ENCODE measurements at regions not wholly inside any gene's neighbourhood (a gene's known extent, or its start where the extent isn't known, plus 50 kb on each side); places are given as distances from the start of the nearest gene placed in this dataset.

DNA sequence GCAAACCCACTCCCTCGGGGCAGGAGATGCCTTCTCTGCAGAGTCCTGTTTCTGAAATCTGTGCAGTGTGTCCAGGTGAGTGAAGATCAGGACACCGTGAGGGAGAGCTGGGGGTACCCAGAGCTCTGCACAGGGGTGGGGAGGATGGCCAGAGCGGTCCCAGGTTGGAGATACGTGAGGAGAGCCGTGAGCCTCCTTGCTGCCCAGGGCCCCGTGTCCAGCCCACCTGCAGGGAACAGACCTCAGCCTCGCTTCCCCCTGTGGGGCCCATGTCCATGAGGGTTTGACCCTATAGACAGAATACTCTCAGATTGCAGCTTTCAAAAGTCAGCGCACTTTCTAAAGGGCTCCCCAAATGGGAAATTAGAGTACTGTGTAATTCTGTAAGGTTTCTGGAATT lies 66.5 kb upstream of the EN2 start:
- Histone ChIP-seq H3K18ac (ENCODE audit: low read length) (no peak overlapping the region), H2AFZ (ENCODE audit: low read length) (no peak overlapping the region), H3K9ac (ENCODE audit: low read depth, low read length, poor library complexity) (no peak overlapping the region), H3K4ac (ENCODE audit: low read length) (no peak overlapping the region), H3K4me3 (ENCODE audit: low read length in 2 of 2) (no peak overlapping the region), H4K91ac (ENCODE audit: low read depth, low read length, poor library complexity) (no peak overlapping the region), H3K14ac (ENCODE audit: low read length) (no peak overlapping the region), H2BK120ac (ENCODE audit: low read depth, low read length) (no peak overlapping the region), H3K27ac (replicated peaks; ENCODE audit: low read length) (no peak overlapping the region), H3K9me3 (replicated peaks in 1 of 2; ENCODE audit: control insufficient read depth in 2 of 2, insufficient read depth in 1 of 2, low read depth in 1 of 2, low read length in 2 of 2) (no peaks in the 10 kb centered on the region), H3K4me2 (ENCODE audit: insufficient read depth, low read length, poor library complexity, severe bottlenecking) (no peak overlapping the region), H4K8ac (ENCODE audit: low read depth, low read length) (no peak overlapping the region), H3K23ac (ENCODE audit: low read depth, low read length, poor library complexity) (no peak overlapping the region), H2AK5ac (ENCODE audit: low read depth, low read length) (no peak overlapping the region), H2BK12ac (ENCODE audit: low read length) (no peak overlapping the region), H2BK15ac (ENCODE audit: low read length) (no peak overlapping the region), H3K27me3 (ENCODE audit: control insufficient read depth in 3 of 3, insufficient read depth in 3 of 3, low read depth in 1 of 3, low read length in 3 of 3) (peaks cover 0 to 59% (median 5%) of the 10 kb centered on the region in 3 experiments), H3K36me3 (replicated peaks in 1 of 2; ENCODE audit: control insufficient read depth in 2 of 2, insufficient read depth in 2 of 2, low read length in 2 of 2) (no peaks in the 10 kb centered on the region), H3K79me1 (ENCODE audit: low read depth, low read length) (no peaks in the 10 kb centered on the region), H2BK5ac (ENCODE audit: low read length) (no peak overlapping the region), H3K4me1 (ENCODE audit: control insufficient read depth in 2 of 2, insufficient read depth in 1 of 2, low read depth in 1 of 2, low read length in 2 of 2) (no peaks in the 10 kb centered on the region)
- no CpG with 5 or more reads among the region's 8 CpGs for WGBS, 2 donors (ENCODE audit: extremely low coverage in 2 of 2, insufficient read length in 2 of 2, insufficient replicate concordance in 1 of 2)
- DNase-seq (ENCODE audit: low spot score) = no peak

DNA sequence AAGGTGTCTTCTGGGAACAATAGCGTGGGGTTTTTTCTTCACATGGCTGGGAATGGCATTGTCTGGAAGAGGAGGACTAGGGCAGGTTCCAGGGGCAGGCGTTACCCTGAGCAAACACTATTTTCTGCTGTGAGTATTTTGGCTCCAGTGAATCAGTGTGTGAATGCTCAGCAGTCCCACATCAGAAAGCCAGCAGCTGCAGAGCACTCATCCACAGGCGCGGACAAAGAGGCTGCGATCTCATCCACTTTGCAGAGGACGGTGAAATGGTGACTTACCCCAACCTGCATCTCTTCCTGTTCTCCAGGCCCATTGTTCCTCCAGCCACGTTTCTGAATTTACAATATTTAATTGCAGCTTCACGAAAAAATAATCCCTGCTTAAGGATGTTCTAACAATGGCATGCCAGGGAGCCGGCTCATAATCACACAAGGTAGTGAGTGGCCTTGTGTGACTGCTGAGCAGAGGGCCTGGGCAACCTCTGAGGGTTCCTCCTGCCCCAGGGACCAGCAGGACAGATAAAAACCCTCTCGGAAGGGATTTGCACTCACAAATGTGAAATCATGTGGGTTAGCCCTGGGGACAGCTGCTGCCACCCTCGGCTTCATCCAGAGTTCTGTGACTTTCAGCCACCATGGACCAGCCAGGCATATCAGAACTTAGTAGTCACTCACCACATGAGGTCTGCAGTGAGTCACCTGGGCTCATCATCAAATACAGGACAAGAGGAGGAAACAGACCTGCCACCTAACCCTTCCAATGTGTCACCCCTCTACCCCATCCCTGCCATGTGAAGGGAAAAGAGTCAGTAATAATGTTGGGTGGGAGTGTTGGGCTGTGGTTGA lies 65.0 kb upstream of the EN2 start:
- H3K4me2 ChIP-seq (ENCODE audit: insufficient read depth, low read length, poor library complexity, severe bottlenecking) = no peak overlapping the region
- H2BK12ac ChIP-seq (ENCODE audit: low read length) = no peak overlapping the region
- H3K27me3 ChIP-seq (ENCODE audit: control insufficient read depth in 3 of 3, insufficient read depth in 3 of 3, low read depth in 1 of 3, low read length in 3 of 3) = peaks cover 0 to 53% (median 0%) of the 10 kb centered on the region in 3 experiments
- H4K8ac ChIP-seq (ENCODE audit: low read depth, low read length) = no peak overlapping the region
- peak overlapping the region; percentile 46 for H2AK5ac ChIP-seq (ENCODE audit: low read depth, low read length)
- no peak overlapping the region for H3K4ac ChIP-seq (ENCODE audit: low read length)
- H3K18ac ChIP-seq (ENCODE audit: low read length) = peak overlapping the region; percentile 13
- H2AFZ ChIP-seq (ENCODE audit: low read length) = no peak overlapping the region
- no peaks in the 10 kb centered on the region for H3K36me3 ChIP-seq (replicated peaks in 1 of 2; ENCODE audit: control insufficient read depth in 2 of 2, insufficient read depth in 2 of 2, low read length in 2 of 2)
- H2BK5ac ChIP-seq (ENCODE audit: low read length) = no peak overlapping the region
- H3K14ac ChIP-seq (ENCODE audit: low read length) = peak overlapping the region; percentile 38
- H4K91ac ChIP-seq (ENCODE audit: low read depth, low read length, poor library complexity) = no peak overlapping the region
- no peak overlapping the region for H3K4me3 ChIP-seq (ENCODE audit: low read length in 2 of 2)
- no peaks in the 10 kb centered on the region for H3K4me1 ChIP-seq (ENCODE audit: control insufficient read depth in 2 of 2, insufficient read depth in 1 of 2, low read depth in 1 of 2, low read length in 2 of 2)
- no peaks in the 10 kb centered on the region for H3K79me1 ChIP-seq (ENCODE audit: low read depth, low read length)
- no peaks in the 10 kb centered on the region for H3K9me3 ChIP-seq (replicated peaks in 1 of 2; ENCODE audit: control insufficient read depth in 2 of 2, insufficient read depth in 1 of 2, low read depth in 1 of 2, low read length in 2 of 2)
- no peak for DNase-seq (ENCODE audit: low spot score)
- no peak overlapping the region for H3K27ac ChIP-seq (replicated peaks; ENCODE audit: low read length)
- no peak overlapping the region for H2BK120ac ChIP-seq (ENCODE audit: low read depth, low read length)
- no peak overlapping the region for H2BK15ac ChIP-seq (ENCODE audit: low read length)
- H3K9ac ChIP-seq (ENCODE audit: low read depth, low read length, poor library complexity) = no peak overlapping the region
- H3K23ac ChIP-seq (ENCODE audit: low read depth, low read length, poor library complexity) = peak overlapping the region; percentile 55
- no CpG with 5 or more reads among the region's 11 CpGs for WGBS, 2 donors (ENCODE audit: extremely low coverage in 2 of 2, insufficient read length in 2 of 2, insufficient replicate concordance in 1 of 2)

DNA sequence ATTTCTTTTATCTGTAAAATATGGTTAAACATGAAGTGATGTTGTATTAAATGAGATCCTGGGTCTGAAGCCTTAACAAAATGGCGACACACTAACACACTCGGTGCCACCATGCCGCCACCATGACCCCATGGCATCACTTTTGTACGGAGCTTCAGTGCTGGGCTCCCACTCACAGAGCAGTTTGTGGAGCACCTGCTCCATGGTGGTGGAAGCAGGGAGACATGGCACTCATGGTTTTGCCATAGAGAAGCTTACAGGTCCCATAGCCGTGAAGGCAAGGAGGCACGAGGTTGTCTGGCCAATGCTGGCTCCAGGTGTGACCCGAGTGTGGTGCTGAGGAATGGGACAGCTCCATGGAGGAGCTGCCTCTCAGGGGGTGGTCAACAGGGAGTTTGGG lies 63.5 kb upstream of the EN2 start:
- Histone ChIP-seq H2BK5ac (ENCODE audit: low read length) (no peak overlapping the region), H3K14ac (ENCODE audit: low read length) (no peak overlapping the region), H2BK15ac (ENCODE audit: low read length) (no peak overlapping the region), H2BK12ac (ENCODE audit: low read length) (no peak overlapping the region), H3K18ac (ENCODE audit: low read length) (no peak overlapping the region), H3K9me3 (replicated peaks in 1 of 2; ENCODE audit: control insufficient read depth in 2 of 2, insufficient read depth in 1 of 2, low read depth in 1 of 2, low read length in 2 of 2) (no peaks in the 10 kb centered on the region), H2BK120ac (ENCODE audit: low read depth, low read length) (no peak overlapping the region), H3K9ac (ENCODE audit: low read depth, low read length, poor library complexity) (no peak overlapping the region), H3K4me2 (ENCODE audit: insufficient read depth, low read length, poor library complexity, severe bottlenecking) (no peak overlapping the region), H3K27ac (replicated peaks; ENCODE audit: low read length) (no peak overlapping the region), H3K27me3 (ENCODE audit: control insufficient read depth in 3 of 3, insufficient read depth in 3 of 3, low read depth in 1 of 3, low read length in 3 of 3) (peaks cover 0 to 43% (median 0%) of the 10 kb centered on the region in 3 experiments), H3K4me3 (ENCODE audit: low read length in 2 of 2) (no peak overlapping the region), H3K4ac (ENCODE audit: low read length) (no peak overlapping the region), H3K4me1 (ENCODE audit: control insufficient read depth in 2 of 2, insufficient read depth in 1 of 2, low read depth in 1 of 2, low read length in 2 of 2) (no peaks in the 10 kb centered on the region), H3K36me3 (replicated peaks in 1 of 2; ENCODE audit: control insufficient read depth in 2 of 2, insufficient read depth in 2 of 2, low read length in 2 of 2) (no peaks in the 10 kb centered on the region), H2AFZ (ENCODE audit: low read length) (no peak overlapping the region), H3K79me1 (ENCODE audit: low read depth, low read length) (no peaks in the 10 kb centered on the region), H4K91ac (ENCODE audit: low read depth, low read length, poor library complexity) (no peak overlapping the region), H3K23ac (ENCODE audit: low read depth, low read length, poor library complexity) (no peak overlapping the region), H2AK5ac (ENCODE audit: low read depth, low read length) (no peak overlapping the region), H4K8ac (ENCODE audit: low read depth, low read length) (no peak overlapping the region)
- no CpG with 5 or more reads among the region's 7 CpGs for WGBS, 2 donors (ENCODE audit: extremely low coverage in 2 of 2, insufficient read length in 2 of 2, insufficient replicate concordance in 1 of 2)
- DNase-seq (ENCODE audit: low spot score) = no peak

DNA sequence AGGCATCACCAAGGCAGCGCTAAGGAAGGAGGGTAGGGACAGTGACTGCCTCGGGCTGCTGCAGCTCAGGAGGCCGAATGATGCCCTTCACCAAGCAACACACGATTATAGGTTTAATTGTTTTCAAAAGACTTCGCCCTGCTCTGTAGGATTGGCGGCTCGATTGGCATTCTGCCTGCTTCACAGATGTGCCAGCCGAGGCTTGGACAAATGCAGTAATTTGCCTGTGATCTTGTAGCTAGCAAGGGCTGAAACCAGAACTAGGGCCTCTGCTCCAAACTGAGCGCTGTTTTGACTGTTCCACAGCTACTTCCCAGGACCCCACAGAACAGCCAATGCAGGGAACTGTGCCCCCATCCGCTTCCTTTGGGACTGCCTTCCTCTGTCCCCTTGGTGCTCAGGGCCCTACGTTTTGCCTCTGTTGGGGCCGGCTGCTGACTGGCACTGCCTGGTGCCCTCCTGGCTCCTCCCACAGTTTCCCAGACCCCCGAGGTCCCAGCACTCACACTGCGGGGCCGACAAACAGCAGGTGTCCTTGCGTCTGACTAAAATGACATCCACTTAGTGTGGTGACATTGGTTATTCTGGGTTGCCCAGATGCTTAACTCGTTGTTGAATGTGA lies 62.6 kb upstream of the EN2 start:
- H3K4me3 ChIP-seq (ENCODE audit: low read length in 2 of 2) = no peak overlapping the region
- no peak overlapping the region for H2BK15ac ChIP-seq (ENCODE audit: low read length)
- H3K14ac ChIP-seq (ENCODE audit: low read length) = no peak overlapping the region
- no CpG with 5 or more reads among the region's 17 CpGs for WGBS, 2 donors (ENCODE audit: extremely low coverage in 2 of 2, insufficient read length in 2 of 2, insufficient replicate concordance in 1 of 2)
- no peak overlapping the region for H3K18ac ChIP-seq (ENCODE audit: low read length)
- H3K4me1 ChIP-seq (ENCODE audit: control insufficient read depth in 2 of 2, insufficient read depth in 1 of 2, low read depth in 1 of 2, low read length in 2 of 2) = no peaks in the 10 kb centered on the region
- H4K91ac ChIP-seq (ENCODE audit: low read depth, low read length, poor library complexity) = no peak overlapping the region
- H2AFZ ChIP-seq (ENCODE audit: low read length) = no peak overlapping the region
- H2BK12ac ChIP-seq (ENCODE audit: low read length) = no peak overlapping the region
- H3K9me3 ChIP-seq (replicated peaks in 1 of 2; ENCODE audit: control insufficient read depth in 2 of 2, insufficient read depth in 1 of 2, low read depth in 1 of 2, low read length in 2 of 2) = peaks cover 0 to 2% of the 10 kb centered on the region in 2 donors
- H3K36me3 ChIP-seq (replicated peaks in 1 of 2; ENCODE audit: control insufficient read depth in 2 of 2, insufficient read depth in 2 of 2, low read length in 2 of 2) = no peaks in the 10 kb centered on the region
- H3K27ac ChIP-seq (replicated peaks; ENCODE audit: low read length) = no peak overlapping the region
- no peak overlapping the region for H3K4ac ChIP-seq (ENCODE audit: low read length)
- no peaks in the 10 kb centered on the region for H3K79me1 ChIP-seq (ENCODE audit: low read depth, low read length)
- no peak overlapping the region for H4K8ac ChIP-seq (ENCODE audit: low read depth, low read length)
- H3K23ac ChIP-seq (ENCODE audit: low read depth, low read length, poor library complexity) = no peak overlapping the region
- H2BK5ac ChIP-seq (ENCODE audit: low read length) = no peak overlapping the region
- no peak overlapping the region for H3K4me2 ChIP-seq (ENCODE audit: insufficient read depth, low read length, poor library complexity, severe bottlenecking)
- H2AK5ac ChIP-seq (ENCODE audit: low read depth, low read length) = no peak overlapping the region
- no peak for DNase-seq (ENCODE audit: low spot score)
- no peak overlapping the region for H2BK120ac ChIP-seq (ENCODE audit: low read depth, low read length)
- H3K9ac ChIP-seq (ENCODE audit: low read depth, low read length, poor library complexity) = no peak overlapping the region
- peaks cover 0 to 42% (median 0%) of the 10 kb centered on the region in 3 experiments for H3K27me3 ChIP-seq (ENCODE audit: control insufficient read depth in 3 of 3, insufficient read depth in 3 of 3, low read depth in 1 of 3, low read length in 3 of 3)

Measured in neuronal stem cell (in vitro differentiated cells).